ENCODE measurements at regions not wholly inside any gene's neighbourhood (a gene's known extent, or its start where the extent isn't known, plus 50 kb on each side); places are given as distances from the start of the nearest gene placed in this dataset.

GRCh38 chr1:79914896-79915295, 908.4 kb upstream of the ADGRL4 start:
- H3K27ac ChIP-seq (ENCODE audit: low read length) = no peak overlapping the region
- TF ChIP-seq POLR2AphosphoS5 (IDR thresholded peaks at IDR 0.05) (no peak), REST (IDR thresholded peaks at IDR 0.05; ENCODE audit: borderline replicate concordance) (no peak), RAD21 (conservative IDR thresholded peaks at IDR 0.05) (no peak), EP300 (conservative IDR thresholded peaks at IDR 0.05; ENCODE audit: poor library complexity, severe bottlenecking) (no peak), SMC3 (conservative IDR thresholded peaks at IDR 0.05; ENCODE audit: poor library complexity) (no peak), EZH2 (IDR thresholded peaks at IDR 0.05; ENCODE audit: borderline replicate concordance, insufficient read depth, low read length, poor library complexity, severe bottlenecking) (no peak), MXI1 (conservative IDR thresholded peaks at IDR 0.05; ENCODE audit: poor library complexity, severe bottlenecking) (no peak), CTCF (IDR thresholded peaks at IDR 0.05; ENCODE audit: poor library complexity, severe bottlenecking) (no peak), TAF1 (IDR thresholded peaks at IDR 0.05; ENCODE audit: low read depth) (no peak)
- no peaks in the 10 kb centered on the region for H3K79me2 ChIP-seq (replicated peaks; ENCODE audit: insufficient read depth, low read length)
- H3K4me3 ChIP-seq (ENCODE audit: low read length) = no peak overlapping the region
- no peak overlapping the region for H3K9ac ChIP-seq (ENCODE audit: low read length)
- no peaks in the 10 kb centered on the region for H4K20me1 ChIP-seq (ENCODE audit: insufficient read depth)
- no peaks in the 10 kb centered on the region for H3K36me3 ChIP-seq (ENCODE audit: insufficient read depth, low read length)
- H3K9me3 ChIP-seq (ENCODE audit: low read length) = peaks cover 7% of the 10 kb centered on the region
- no peaks in the 10 kb centered on the region for H3K27me3 ChIP-seq (ENCODE audit: insufficient read depth, low read depth, low read length)
- no peak overlapping the region for H2AFZ ChIP-seq (ENCODE audit: low read depth, low read length)
- no peak overlapping the region for H3K4me2 ChIP-seq (ENCODE audit: low read length)
- H3K9me2 ChIP-seq (ENCODE audit: insufficient read depth, low read length) = no peaks in the 10 kb centered on the region
- H3F3A ChIP-seq (ENCODE audit: insufficient read depth, low read length, poor library complexity, severe bottlenecking) = no peaks in the 10 kb centered on the region

GRCh38 chr1:79912813-79913212, 906.3 kb upstream of the ADGRL4 start:
- peaks cover 7% of the 10 kb centered on the region for H3K9me3 ChIP-seq (ENCODE audit: low read length)
- H3K27ac ChIP-seq (ENCODE audit: low read length) = no peak overlapping the region
- H3K36me3 ChIP-seq (ENCODE audit: insufficient read depth, low read length) = no peaks in the 10 kb centered on the region
- H3K27me3 ChIP-seq (ENCODE audit: insufficient read depth, low read depth, low read length) = no peaks in the 10 kb centered on the region
- no peak overlapping the region for H3K4me2 ChIP-seq (ENCODE audit: low read length)
- H3K9me2 ChIP-seq (ENCODE audit: insufficient read depth, low read length) = no peaks in the 10 kb centered on the region
- no peak overlapping the region for H3K9ac ChIP-seq (ENCODE audit: low read length)
- no peak for TF ChIP-seq MXI1 (conservative IDR thresholded peaks at IDR 0.05; ENCODE audit: poor library complexity, severe bottlenecking)
- no peak for TF ChIP-seq EZH2 (IDR thresholded peaks at IDR 0.05; ENCODE audit: borderline replicate concordance, insufficient read depth, low read length, poor library complexity, severe bottlenecking)
- TF ChIP-seq CTCF (IDR thresholded peaks at IDR 0.05; ENCODE audit: poor library complexity, severe bottlenecking) = no peak
- TF ChIP-seq TAF1 (IDR thresholded peaks at IDR 0.05; ENCODE audit: low read depth) = no peak
- TF ChIP-seq REST (IDR thresholded peaks at IDR 0.05; ENCODE audit: borderline replicate concordance) = no peak
- no peak for TF ChIP-seq POLR2AphosphoS5 (IDR thresholded peaks at IDR 0.05)
- TF ChIP-seq SMC3 (conservative IDR thresholded peaks at IDR 0.05; ENCODE audit: poor library complexity) = no peak
- TF ChIP-seq EP300 (conservative IDR thresholded peaks at IDR 0.05; ENCODE audit: poor library complexity, severe bottlenecking) = no peak
- TF ChIP-seq RAD21 (conservative IDR thresholded peaks at IDR 0.05) = no peak
- H3K79me2 ChIP-seq (replicated peaks; ENCODE audit: insufficient read depth, low read length) = no peaks in the 10 kb centered on the region
- H3F3A ChIP-seq (ENCODE audit: insufficient read depth, low read length, poor library complexity, severe bottlenecking) = no peaks in the 10 kb centered on the region
- no peaks in the 10 kb centered on the region for H4K20me1 ChIP-seq (ENCODE audit: insufficient read depth)
- H3K4me3 ChIP-seq (ENCODE audit: low read length) = no peak overlapping the region
- no peak overlapping the region for H2AFZ ChIP-seq (ENCODE audit: low read depth, low read length)

All from neural cell (in vitro differentiated cells).